Subcutaneous abdominal adipose tissue (tissue), 5 donors: ENCODE measurements at regions not wholly inside any gene's neighbourhood (a gene's known extent, or its start where the extent isn't known, plus 50 kb on each side); places are given as distances from the start of the nearest gene placed in this dataset.

ENCODE experiments used
- H3K27ac ChIP-seq: one replicate; pipeline ENCODE4 v1.7.0; 2013; ENCODE audit warnings: low read depth, mild to moderate bottlenecking, inconsistent platforms, low read length, moderate library complexity
- H3K27me3 ChIP-seq, 5 donors: one replicate each; pipeline ENCODE4 v1.7.0; 2013; ENCODE audit warnings: low read length in 5 of 5, inconsistent platforms in 1 of 5; ENCODE audit not compliant: control insufficient read depth in 5 of 5, insufficient read depth in 4 of 5
- H3K36me3 ChIP-seq, 5 donors: one replicate each; pipeline ENCODE4 v1.7.0; 2013; ENCODE audit warnings: low read length in 5 of 5; ENCODE audit not compliant: control insufficient read depth in 5 of 5, insufficient read depth in 5 of 5
- H3K4me1 ChIP-seq, 5 donors: one replicate each; pipeline ENCODE4 v1.7.0; 2013; ENCODE audit warnings: low read length in 5 of 5, mild to moderate bottlenecking in 3 of 5, moderate library complexity in 1 of 5; ENCODE audit not compliant: control insufficient read depth in 5 of 5, insufficient read depth in 5 of 5
- H3K4me3 ChIP-seq, 5 donors: one replicate each; pipeline ENCODE4 v1.7.0; 2013; ENCODE audit warnings: low read length in 5 of 5, low read depth in 1 of 5
- H3K9ac ChIP-seq, 5 donors: one replicate each; pipeline ENCODE4 v1.7.0; 2013; ENCODE audit warnings: low read length in 5 of 5, mild to moderate bottlenecking in 4 of 5, moderate library complexity in 3 of 5
- H3K9me3 ChIP-seq, 5 donors: one replicate each; pipeline ENCODE4 v1.7.0; 2013; ENCODE audit warnings: low read length in 5 of 5; ENCODE audit not compliant: control insufficient read depth in 5 of 5
- donor health status: healthy.
- donor health status: healthy.
- donor health status: healthy.
- donor health status: healthy.
- donor health status: healthy.

GRCh38 chr12:107624493-107624892 lies 61.1 kb upstream of the PWP1 start:
- H3K9me3 ChIP-seq = peaks cover 0 to 18% (median 14%) of the 10 kb centered on the region in 5 donors
- no peak overlapping the region for H3K4me3 ChIP-seq
- H3K36me3 ChIP-seq = no peaks in the 10 kb centered on the region
- no peaks in the 10 kb centered on the region for H3K27me3 ChIP-seq
- no peak overlapping the region for H3K9ac ChIP-seq
- H3K4me1 ChIP-seq = no peaks in the 10 kb centered on the region
- H3K27ac ChIP-seq = no peak overlapping the region

- no peaks in the 10 kb centered on the region for H3K4me1 ChIP-seq
- peaks cover 0 to 2% (median 0%) of the 10 kb centered on the region in 5 donors for H3K27me3 ChIP-seq
- no peak overlapping the region for H3K27ac ChIP-seq
- no peak overlapping the region for H3K9ac ChIP-seq
- no peak overlapping the region for H3K4me3 ChIP-seq
- H3K9me3 ChIP-seq = peaks cover 0 to 7% (median 6%) of the 10 kb centered on the region in 5 donors
- no peaks in the 10 kb centered on the region for H3K36me3 ChIP-seq
Observed at GRCh38 chr12:107631715-107632114, 53.9 kb upstream of the PWP1 start.

- Histone ChIP-seq H3K9me3 (peaks cover 0 to 7% (median 6%) of the 10 kb centered on the region in 5 donors), H3K4me1 (no peaks in the 10 kb centered on the region), H3K27me3 (peaks cover 0 to 2% (median 0%) of the 10 kb centered on the region in 5 donors), H3K36me3 (no peaks in the 10 kb centered on the region), H3K27ac (no peak overlapping the region), H3K9ac (no peak overlapping the region), H3K4me3 (no peak overlapping the region)
Observed at GRCh38 chr12:107632246-107632645, 53.4 kb upstream of the PWP1 start.

GRCh38 chr12:107634530-107634929 lies 51.1 kb upstream of the PWP1 start:
- no peak overlapping the region for H3K27ac ChIP-seq
- H3K9ac ChIP-seq = no peak overlapping the region
- no peaks in the 10 kb centered on the region for H3K4me1 ChIP-seq
- peaks cover 0 to 7% (median 6%) of the 10 kb centered on the region in 5 donors for H3K9me3 ChIP-seq
- peaks cover 0 to 3% (median 2%) of the 10 kb centered on the region in 5 donors for H3K27me3 ChIP-seq
- no peak overlapping the region for H3K4me3 ChIP-seq
- no peaks in the 10 kb centered on the region for H3K36me3 ChIP-seq

DNA sequence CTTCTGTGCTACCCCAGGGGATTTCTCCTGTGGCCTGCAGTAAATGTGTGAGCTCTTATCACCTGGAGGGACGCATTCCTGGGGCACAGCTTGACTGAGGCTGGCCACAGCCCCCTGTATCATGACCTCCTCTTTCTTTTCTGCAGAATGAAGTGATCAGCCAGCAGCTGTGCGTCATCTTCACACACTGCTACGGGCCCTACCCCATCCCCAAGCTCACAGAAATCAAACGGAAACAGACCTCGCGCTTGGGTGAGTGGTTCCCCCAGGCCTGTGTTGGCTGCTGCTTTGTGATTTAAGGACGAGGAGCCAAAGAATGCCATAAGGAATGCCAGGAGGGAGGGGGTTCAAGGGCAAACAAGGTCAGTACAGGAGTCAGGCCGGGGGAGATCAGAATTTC lies 50.5 kb upstream of the PWP1 start:
- H3K27me3 ChIP-seq = peaks cover 0 to 3% (median 2%) of the 10 kb centered on the region in 5 donors
- no peak overlapping the region for H3K4me3 ChIP-seq
- no peak overlapping the region for H3K27ac ChIP-seq
- no peaks in the 10 kb centered on the region for H3K36me3 ChIP-seq
- no peaks in the 10 kb centered on the region for H3K4me1 ChIP-seq
- H3K9ac ChIP-seq = no peak overlapping the region
- peaks cover 0 to 7% (median 6%) of the 10 kb centered on the region in 5 donors for H3K9me3 ChIP-seq
